ENCODE measurements at regions not wholly inside any gene's neighbourhood (a gene's known extent, or its start where the extent isn't known, plus 50 kb on each side); places are given as distances from the start of the nearest gene placed in this dataset.

DNA sequence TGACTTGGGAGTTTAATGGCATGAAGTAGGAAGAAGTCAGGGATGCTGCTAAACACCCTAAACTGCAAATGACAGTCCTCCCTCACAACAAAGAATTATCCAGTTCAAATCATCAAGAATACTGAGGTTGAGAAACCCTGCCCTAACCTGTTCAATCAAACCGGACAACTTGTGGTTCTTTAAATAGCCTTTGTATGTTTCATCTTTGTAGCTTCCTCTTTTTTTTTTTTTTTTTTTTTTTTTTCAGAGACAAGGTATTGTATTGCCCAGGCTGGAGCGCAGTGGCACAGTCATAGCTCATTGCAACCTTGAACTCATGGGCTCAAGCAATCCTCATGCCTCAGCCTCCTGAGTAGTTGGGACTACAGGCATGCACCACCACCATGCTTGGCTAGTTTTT is 52.5 kb upstream of the TTC29 start:
- no peaks in the 10 kb centered on the region for H3K36me3 Mint-ChIP-seq
- H3K27me3 Mint-ChIP-seq: peaks cover 7% of the 10 kb centered on the region
- H3K27ac Mint-ChIP-seq: no peak overlapping the region
- H3K4me1 Mint-ChIP-seq: no peaks in the 10 kb centered on the region
- no peak overlapping the region for H3K4me3 Mint-ChIP-seq
- peaks cover 8% of the 10 kb centered on the region for H3K9me3 Mint-ChIP-seq

DNA sequence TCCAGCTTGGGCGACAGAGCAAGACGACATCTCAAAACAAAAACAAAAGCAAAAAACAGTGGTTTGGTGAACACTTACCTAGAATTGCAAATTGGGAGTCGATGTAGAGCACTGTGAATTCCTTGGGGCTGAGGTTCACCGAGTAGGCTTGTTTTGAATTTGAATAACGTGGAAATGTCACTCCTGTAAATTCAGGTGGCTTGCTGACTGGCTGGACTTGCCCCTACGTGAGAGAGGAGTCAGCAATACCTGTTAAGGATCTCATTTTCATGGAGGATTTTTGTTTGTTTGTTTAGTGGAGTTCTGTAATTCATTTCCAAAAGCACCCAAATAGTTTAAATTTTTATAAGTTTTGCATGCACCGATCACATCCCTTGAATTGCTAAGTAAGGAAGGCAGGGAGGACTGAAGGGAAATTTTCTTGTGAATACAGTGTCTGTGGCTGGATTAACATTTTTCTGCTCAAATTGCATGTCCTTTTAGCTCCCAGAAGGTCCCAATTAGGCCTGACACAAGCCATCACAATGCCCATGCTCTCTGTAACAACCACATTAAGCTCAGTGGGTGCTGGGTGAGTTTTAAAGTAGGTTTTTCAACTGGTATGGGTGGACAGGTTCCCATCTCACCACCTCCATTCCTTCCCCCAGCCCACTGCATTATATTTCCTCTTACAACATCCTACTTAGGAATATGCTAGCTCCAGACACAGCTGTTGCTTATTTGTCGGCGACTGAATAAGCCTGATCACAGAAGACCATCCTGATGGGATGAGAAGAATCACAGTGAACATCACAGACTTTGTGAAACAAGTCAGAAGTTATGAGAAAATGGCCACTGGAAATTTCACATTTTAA is 58.5 kb upstream of the TTC29 start:
- H3K36me3 Mint-ChIP-seq: no peaks in the 10 kb centered on the region
- no peak overlapping the region for H3K27ac Mint-ChIP-seq
- peaks cover 4% of the 10 kb centered on the region for H3K27me3 Mint-ChIP-seq
- no peaks in the 10 kb centered on the region for H3K9me3 Mint-ChIP-seq
- no peaks in the 10 kb centered on the region for H3K4me1 Mint-ChIP-seq
- H3K4me3 Mint-ChIP-seq: no peak overlapping the region

DNA sequence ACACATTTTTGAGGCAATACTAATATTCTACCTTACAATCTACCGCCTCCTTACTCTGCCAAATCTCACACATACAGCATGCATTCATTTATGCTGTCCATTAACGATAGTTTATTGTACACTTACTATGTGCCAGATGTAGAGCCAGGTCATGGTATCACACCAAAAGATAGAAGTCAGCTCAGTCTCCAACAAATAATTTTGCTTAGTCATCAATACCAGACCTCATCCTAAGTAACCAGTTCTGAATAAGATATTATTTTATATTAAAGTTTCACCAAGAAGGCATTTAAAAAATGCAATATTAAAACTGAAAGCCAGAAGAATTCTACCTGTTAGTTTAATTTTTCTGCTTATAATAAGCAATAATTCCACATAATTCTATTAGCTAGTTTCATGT is 60.6 kb upstream of the TTC29 start:
- no peaks in the 10 kb centered on the region for H3K36me3 Mint-ChIP-seq
- no peak overlapping the region for H3K27ac Mint-ChIP-seq
- H3K4me1 Mint-ChIP-seq: no peaks in the 10 kb centered on the region
- H3K9me3 Mint-ChIP-seq: no peaks in the 10 kb centered on the region
- H3K4me3 Mint-ChIP-seq: no peak overlapping the region
- peaks cover 4% of the 10 kb centered on the region for H3K27me3 Mint-ChIP-seq

DNA sequence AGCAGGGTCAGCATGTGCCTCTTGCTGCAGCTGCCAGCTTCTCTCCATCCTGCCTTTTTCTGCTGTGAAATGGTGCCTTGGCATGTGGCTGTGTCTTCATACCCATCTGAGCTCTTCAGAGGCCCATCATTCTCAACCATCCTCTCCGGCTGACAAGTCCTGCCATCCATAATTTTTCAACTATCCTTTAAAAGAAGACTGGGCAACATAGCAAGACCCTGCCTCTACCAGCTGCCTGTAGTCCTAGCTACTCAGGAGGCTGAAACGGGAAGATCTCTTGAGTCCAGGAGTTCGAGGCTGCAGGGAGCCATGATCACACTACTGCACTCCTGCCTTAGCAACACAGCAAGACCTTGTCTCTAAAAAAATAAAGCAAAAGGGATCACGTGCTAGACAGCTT is 64.2 kb upstream of the TTC29 start:
- H3K36me3 Mint-ChIP-seq: no peaks in the 10 kb centered on the region
- no peaks in the 10 kb centered on the region for H3K9me3 Mint-ChIP-seq
- H3K27me3 Mint-ChIP-seq: peaks cover 4% of the 10 kb centered on the region
- no peak overlapping the region for H3K4me3 Mint-ChIP-seq
- no peak overlapping the region for H3K27ac Mint-ChIP-seq
- no peaks in the 10 kb centered on the region for H3K4me1 Mint-ChIP-seq

DNA sequence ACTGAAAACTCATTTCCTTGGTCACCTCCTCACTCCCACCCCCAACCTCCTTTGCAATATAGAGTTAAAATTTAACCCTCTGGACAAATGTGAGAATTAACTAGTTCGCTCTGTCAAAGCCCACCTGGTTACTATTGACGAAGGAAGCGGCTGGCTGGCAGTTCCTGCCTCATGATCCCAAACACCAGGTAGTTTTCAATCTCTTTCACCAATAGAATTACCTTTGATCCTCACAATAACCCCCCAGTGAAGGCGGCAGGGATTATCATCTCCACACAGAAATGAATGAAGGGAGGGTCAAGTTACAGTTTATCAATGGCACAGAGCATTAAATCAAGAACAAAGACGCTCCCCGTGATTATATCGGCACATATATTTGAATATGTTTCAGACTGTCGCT is 65.7 kb upstream of the TTC29 start:
- no peak overlapping the region for H3K4me3 Mint-ChIP-seq
- no peaks in the 10 kb centered on the region for H3K4me1 Mint-ChIP-seq
- H3K36me3 Mint-ChIP-seq: no peaks in the 10 kb centered on the region
- no peak overlapping the region for H3K27ac Mint-ChIP-seq
- H3K27me3 Mint-ChIP-seq: peaks cover 4% of the 10 kb centered on the region
- no peaks in the 10 kb centered on the region for H3K9me3 Mint-ChIP-seq

DNA sequence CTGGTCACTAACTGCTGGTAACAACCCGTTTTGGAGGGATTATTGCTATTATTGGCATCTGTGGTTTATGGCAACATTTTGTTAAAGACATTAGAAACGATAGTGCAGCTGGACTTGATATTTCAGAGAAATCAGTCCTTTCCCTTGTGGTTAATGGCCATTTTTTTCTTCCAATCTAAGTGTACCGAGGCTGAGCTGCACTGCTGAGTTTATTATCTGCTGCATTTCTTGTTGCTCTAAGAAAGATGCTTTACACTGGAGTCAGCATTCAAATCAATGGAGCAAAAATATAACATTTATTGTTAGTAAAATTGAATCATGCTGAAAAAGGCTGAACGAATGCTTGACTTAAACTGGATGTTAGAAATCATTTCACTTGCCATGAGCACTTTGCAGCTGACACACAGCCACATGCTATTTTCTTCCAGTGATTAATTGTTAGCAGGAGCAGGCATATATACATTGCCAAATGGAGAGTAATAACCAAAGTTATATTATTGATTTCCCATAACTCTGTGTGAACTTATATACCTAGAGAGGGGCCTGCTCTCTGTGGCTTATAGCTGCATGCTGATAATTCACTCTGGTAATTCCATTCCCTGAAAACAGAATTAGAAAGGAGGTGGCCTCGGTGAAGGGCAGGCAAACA is 66.5 kb upstream of the TTC29 start:
- no peaks in the 10 kb centered on the region for H3K4me1 Mint-ChIP-seq
- H3K27ac Mint-ChIP-seq: no peak overlapping the region
- peaks cover 4% of the 10 kb centered on the region for H3K27me3 Mint-ChIP-seq
- no peaks in the 10 kb centered on the region for H3K9me3 Mint-ChIP-seq
- H3K36me3 Mint-ChIP-seq: no peaks in the 10 kb centered on the region
- no peak overlapping the region for H3K4me3 Mint-ChIP-seq

DNA sequence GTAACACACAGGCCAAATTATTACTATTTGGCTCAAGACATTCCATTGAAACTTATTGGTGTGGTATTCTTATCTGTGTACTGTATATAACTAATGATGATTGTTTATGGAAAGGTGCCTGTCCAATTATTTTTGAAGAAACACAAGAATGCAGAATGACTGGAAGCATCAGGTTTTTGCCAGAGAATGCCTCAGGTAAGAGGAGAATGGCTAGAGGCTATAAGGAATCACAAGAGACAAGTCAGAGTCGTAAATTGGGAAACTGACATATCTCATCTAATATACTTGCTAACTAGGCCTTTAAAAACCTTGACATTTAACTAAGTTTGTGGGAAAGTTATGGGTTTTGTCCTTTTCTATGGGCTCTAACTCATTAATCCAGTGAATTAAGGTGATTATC is 69.3 kb upstream of the TTC29 start:
- H3K27ac Mint-ChIP-seq: no peak overlapping the region
- H3K9me3 Mint-ChIP-seq: no peaks in the 10 kb centered on the region
- H3K4me1 Mint-ChIP-seq: no peaks in the 10 kb centered on the region
- H3K4me3 Mint-ChIP-seq: no peak overlapping the region
- no peaks in the 10 kb centered on the region for H3K27me3 Mint-ChIP-seq
- no peaks in the 10 kb centered on the region for H3K36me3 Mint-ChIP-seq

DNA sequence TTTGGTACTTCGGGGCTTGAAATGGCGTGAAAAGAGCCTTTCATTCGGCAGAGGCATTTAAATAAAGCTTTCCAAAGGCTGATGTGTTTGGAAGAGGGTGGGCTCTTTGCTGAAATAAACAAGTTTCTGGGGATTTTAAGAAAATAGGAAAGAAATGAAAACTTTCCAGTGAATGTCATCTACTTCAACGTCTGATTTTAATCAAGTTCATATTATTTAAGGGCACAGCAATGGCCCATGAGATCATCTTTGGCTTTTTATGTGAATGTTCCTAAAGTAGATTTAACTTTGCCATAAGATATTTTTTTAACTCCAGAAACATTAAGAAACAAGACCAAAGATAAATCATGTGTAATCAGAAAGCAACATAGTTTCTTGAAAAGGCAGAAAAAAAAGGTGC is 69.8 kb upstream of the TTC29 start:
- Mint-ChIP-seq H3K36me3 (no peaks in the 10 kb centered on the region), H3K27ac (no peak overlapping the region), H3K27me3 (no peaks in the 10 kb centered on the region)

DNA sequence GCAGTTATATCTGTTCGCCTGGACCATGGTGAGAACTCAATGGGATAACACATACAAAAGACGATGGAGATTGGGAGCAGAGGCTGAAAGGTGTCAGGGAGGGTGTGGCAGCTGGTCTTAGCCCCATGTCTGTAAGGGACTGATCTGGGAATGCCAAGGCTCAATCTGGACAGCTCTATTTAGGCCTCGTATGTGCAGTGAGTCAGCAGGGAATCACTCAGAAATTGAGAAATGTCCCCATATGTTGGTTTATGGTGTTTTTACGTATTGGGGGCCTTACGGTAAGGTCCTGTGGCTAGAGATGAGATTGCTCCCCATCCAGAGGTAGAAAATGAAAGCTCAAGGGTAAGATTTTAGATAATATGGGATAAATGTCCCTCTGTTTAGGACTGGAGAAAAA is 71.4 kb upstream of the TTC29 start:
- Mint-ChIP-seq H3K4me1 (no peaks in the 10 kb centered on the region), H3K27ac (no peak overlapping the region), H3K36me3 (no peaks in the 10 kb centered on the region), H3K9me3 (no peaks in the 10 kb centered on the region), H3K4me3 (no peak overlapping the region), H3K27me3 (no peaks in the 10 kb centered on the region)

More for the DNA sequence above, 69.8 kb upstream of the TTC29 start:
- Mint-ChIP-seq H3K4me1 (no peaks in the 10 kb centered on the region), H3K9me3 (no peaks in the 10 kb centered on the region), H3K4me3 (no peak overlapping the region)

DNA sequence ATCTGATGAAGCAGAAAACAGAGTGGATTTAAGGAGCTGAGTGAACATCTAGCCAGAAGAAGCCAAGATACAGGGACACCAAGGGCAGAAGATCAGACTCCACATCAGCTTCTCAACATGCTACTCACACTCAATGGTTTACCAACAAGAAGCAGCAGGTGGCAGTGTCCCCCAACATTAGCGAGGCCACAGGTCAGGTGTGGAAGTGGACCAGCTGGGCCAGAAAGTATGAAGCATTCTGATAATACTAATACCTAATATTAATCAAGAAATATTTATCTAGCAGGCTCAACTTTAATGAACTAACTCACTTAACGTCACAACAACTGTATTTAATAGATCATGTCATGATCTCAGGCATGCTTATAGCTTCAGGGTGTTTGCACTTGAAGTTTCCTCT is 73.4 kb upstream of the TTC29 start:
- no peak overlapping the region for H3K27ac Mint-ChIP-seq
- H3K36me3 Mint-ChIP-seq: no peaks in the 10 kb centered on the region
- no peaks in the 10 kb centered on the region for H3K4me1 Mint-ChIP-seq
- H3K9me3 Mint-ChIP-seq: no peaks in the 10 kb centered on the region
- no peak overlapping the region for H3K4me3 Mint-ChIP-seq
- H3K27me3 Mint-ChIP-seq: no peaks in the 10 kb centered on the region

DNA sequence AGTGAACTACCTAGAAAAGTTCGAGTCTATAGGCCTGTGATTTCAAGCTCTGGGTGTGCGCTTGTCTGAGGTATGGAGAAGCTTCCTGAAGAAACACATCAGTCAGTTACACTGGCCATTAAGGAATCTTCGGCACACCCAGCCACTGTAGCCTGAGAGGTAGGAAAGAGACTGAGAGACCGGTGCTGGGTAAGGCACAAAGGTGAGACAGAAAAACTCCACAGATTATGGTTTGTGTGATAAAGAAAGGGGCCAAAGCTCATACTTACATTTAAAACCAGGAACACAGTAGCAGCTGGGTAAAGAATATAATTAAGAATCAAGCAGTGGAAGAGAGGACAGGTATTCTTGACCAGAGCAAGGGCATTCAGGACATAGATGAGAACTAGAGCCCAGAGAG is 74.8 kb upstream of the TTC29 start:
- Mint-ChIP-seq H3K36me3 (no peaks in the 10 kb centered on the region), H3K9me3 (no peaks in the 10 kb centered on the region), H3K27ac (no peak overlapping the region), H3K4me3 (no peak overlapping the region), H3K27me3 (no peaks in the 10 kb centered on the region), H3K4me1 (no peaks in the 10 kb centered on the region)

DNA sequence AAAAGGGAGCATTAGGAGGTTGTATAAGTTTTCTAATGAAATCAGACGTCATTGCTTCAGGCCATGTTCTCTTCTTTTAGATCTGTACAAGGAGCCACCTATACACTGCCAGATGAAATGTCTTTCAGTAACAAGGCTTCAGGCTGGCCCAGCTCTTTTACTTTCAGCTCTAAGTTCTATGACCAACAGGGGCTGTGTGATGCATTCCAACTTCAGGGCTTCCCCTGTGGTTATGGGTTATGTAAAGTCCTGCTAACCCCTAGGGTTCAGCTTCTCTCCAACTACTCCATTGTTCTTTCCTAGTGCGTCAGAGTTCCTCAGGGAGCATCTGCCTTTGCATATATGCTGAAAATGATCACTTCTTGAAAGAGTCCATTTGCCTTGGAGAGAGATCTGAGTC is 79.4 kb upstream of the TTC29 start:
- no peak overlapping the region for H3K27ac Mint-ChIP-seq
- H3K4me1 Mint-ChIP-seq: no peaks in the 10 kb centered on the region
- H3K9me3 Mint-ChIP-seq: no peaks in the 10 kb centered on the region
- no peaks in the 10 kb centered on the region for H3K36me3 Mint-ChIP-seq
- no peak overlapping the region for H3K4me3 Mint-ChIP-seq
- H3K27me3 Mint-ChIP-seq: no peaks in the 10 kb centered on the region

DNA sequence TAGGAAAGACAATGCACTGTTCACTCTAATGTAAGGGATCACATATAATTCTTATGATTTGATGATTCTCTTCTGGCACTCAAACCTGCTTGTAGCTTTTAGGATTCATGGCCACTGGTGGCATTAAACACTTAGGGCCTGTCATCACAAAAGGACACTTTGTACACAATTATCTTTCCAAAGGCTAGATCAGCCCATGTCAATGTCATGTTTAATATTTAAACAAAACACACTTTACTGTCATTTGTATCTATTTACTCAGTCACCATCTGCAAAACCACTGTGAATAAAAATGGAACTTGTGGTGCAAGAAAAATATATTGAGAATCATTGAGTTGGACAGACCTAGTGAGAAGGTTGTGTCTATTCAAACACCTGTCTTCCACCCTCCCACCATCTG is 83.6 kb upstream of the TTC29 start:
- peaks cover 1% of the 10 kb centered on the region for H3K27me3 Mint-ChIP-seq
- no peaks in the 10 kb centered on the region for H3K36me3 Mint-ChIP-seq
- H3K27ac Mint-ChIP-seq: no peak overlapping the region
- H3K9me3 Mint-ChIP-seq: no peaks in the 10 kb centered on the region
- H3K4me1 Mint-ChIP-seq: no peaks in the 10 kb centered on the region
- H3K4me3 Mint-ChIP-seq: no peak overlapping the region

DNA sequence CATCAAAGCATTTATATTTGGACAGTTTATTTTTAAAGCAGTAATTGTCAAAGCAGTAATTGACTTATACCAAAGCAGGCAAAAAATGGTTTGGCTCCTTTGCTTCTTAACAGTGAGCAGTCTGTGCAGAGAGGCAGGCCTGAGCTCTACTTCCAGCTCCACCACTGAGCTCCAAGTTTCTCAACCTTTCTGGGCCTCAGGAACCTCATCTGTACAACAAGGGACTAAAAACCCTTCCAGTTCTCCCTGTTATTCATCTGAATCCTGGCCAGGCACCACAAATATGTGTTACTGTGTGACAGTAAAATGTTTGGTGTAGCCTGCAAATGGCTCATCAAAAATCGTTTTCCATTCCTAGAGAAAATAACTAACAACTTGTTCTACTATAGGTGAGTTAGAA is 88.7 kb upstream of the TTC29 start:
- Mint-ChIP-seq H3K4me1 (no peaks in the 10 kb centered on the region), H3K4me3 (no peak overlapping the region), H3K27ac (no peak overlapping the region), H3K9me3 (no peaks in the 10 kb centered on the region), H3K27me3 (peaks cover 7% of the 10 kb centered on the region), H3K36me3 (no peaks in the 10 kb centered on the region)

DNA sequence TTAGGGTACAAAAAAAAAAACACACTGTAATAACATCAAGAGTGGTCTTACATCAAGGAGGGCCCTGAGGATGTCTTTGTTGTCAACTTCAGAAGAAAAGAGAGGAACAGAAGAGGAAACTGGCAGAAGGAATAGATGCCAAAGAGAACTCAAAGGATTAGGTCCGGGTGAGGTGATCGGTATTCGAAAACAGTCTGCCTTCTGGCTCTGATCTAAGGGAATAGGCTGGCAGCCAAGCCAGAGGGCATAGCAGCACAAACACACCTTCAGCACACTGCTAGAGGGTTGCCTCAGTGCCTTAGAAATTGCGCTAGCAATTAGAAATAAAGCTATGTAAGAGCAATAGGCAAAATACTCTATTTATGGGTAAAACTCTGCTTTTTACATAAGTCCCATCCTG is 91.4 kb upstream of the TTC29 start:
- Mint-ChIP-seq H3K27ac (no peak overlapping the region), H3K4me1 (no peaks in the 10 kb centered on the region), H3K27me3 (peaks cover 8% of the 10 kb centered on the region), H3K4me3 (no peak overlapping the region), H3K36me3 (no peaks in the 10 kb centered on the region), H3K9me3 (no peaks in the 10 kb centered on the region)

DNA sequence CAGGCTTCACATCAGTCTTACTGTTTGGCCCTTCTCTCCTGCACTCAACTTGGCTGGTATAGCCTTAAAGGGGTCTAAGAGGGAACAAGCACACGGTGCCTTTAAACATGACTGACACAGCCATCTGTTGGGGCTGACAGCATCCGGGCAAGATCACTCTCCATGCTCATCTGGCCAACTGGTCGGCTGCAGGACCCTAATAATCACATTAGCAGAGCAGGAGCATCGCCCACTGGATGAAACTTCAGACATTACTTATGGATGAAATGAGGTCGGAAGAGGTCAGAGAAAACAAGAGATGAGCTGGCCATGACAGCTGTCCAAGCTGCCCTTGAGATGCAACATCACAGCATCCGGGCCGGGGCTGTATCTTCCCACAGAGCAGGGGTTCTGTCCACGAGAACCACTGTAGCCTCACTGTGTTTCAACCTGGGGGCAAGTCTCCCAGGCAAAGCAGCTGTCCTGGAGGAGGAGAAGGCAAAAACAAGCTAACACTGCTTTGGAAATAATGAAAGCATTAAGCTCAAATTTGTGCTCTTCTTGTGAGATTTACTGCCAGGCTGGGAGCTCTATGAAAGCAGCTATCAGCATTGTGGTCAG is 94.4 kb upstream of the TTC29 start:
- no peak overlapping the region for H3K27ac Mint-ChIP-seq
- H3K4me1 Mint-ChIP-seq: no peaks in the 10 kb centered on the region
- H3K27me3 Mint-ChIP-seq: peaks cover 10% of the 10 kb centered on the region
- H3K4me3 Mint-ChIP-seq: no peak overlapping the region
- no peaks in the 10 kb centered on the region for H3K9me3 Mint-ChIP-seq
- H3K36me3 Mint-ChIP-seq: no peaks in the 10 kb centered on the region
